HG02981 (cell line): ENCODE measurements at regions not wholly inside any gene's neighbourhood (a gene's known extent, or its start where the extent isn't known, plus 50 kb on each side); places are given as distances from the start of the nearest gene placed in this dataset.

Experiments
- ATAC-seq: cut with Tn5 transposase; IDR thresholded peaks from one replicate; pipeline ENCODE4 v1.9.1; 2021; ENCODE audit warnings: mild to moderate bottlenecking, moderate library complexity; ENCODE audit not compliant: unreplicated experiment

- no peak for ATAC-seq
These were observed 1430.7 kb downstream of the BRD1 start for GRCh38 chr22:48396785-48397530.

DNA sequence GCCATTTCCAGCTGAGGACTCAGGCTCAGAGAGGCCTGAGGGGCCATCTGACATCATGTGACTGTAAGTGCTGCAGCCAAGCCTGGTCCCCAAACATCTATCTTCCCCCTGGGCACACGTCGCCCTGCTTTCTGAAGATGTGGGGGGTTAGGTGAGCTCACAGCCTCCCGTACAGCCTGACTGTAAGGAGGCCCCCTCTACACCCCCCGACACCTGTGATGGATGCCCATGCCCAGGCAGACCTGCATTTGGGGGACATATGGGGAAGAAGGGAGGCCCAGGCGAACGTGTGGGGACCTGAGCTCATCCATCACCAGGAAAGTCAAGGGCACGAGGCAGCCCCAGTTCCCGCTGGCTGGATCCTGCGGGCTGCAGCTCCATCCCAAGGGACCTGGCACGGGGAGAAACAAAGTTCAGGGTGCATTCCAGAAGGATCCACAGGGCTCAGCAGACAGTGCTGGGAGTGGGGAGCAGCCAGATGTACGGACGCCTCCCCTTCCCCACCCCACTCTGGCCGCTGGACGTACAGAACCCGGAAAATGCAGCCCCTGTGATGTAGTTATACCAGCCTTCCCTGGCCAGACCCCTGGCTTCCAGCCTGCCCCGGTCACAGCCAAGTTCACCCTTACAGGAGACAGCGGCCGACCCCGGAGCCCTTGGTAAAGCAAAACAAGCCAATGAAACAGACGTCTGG, 1431.4 kb downstream of the BRD1 start:
- ATAC-seq: no peak

- no peak for ATAC-seq
These were observed 1432.5 kb downstream of the BRD1 start for GRCh38 chr22:48395201-48395600.

GRCh38 chr22:48394787-48395186, 1432.9 kb downstream of the BRD1 start:
- no peak for ATAC-seq

DNA sequence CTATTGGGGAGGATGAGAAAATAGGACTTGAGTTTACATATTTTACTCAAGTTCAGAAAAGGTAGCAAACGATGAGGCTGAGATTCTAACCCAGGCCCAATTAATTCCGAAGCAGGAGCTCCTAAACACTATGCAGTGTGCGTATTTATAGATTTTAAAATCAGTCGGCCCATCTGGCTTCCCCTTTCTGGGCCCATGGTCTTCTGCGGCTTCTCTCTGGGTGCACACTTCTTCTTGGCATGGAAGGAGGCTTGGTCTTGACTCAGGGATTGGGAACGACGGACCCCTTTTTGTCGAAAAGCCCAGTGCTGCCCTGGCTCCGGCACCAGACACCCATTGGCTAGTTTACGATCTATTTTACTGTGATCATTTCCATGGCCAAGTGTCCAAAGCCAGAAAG, 1433.8 kb downstream of the BRD1 start:
- ATAC-seq: no peak

- ATAC-seq: no peak
These were observed 1434.7 kb downstream of the BRD1 start for GRCh38 chr22:48393041-48393370.

- ATAC-seq: no peak
These were observed 1435.9 kb downstream of the BRD1 start for GRCh38 chr22:48391820-48392219.

GRCh38 chr22:48391171-48391711, 1436.4 kb downstream of the BRD1 start:
- ATAC-seq: no peak

GRCh38 chr22:48389916-48390315, 1437.8 kb downstream of the BRD1 start:
- ATAC-seq: no peak

GRCh38 chr22:48382197-48382596, 1445.5 kb downstream of the BRD1 start:
- no peak for ATAC-seq

DNA sequence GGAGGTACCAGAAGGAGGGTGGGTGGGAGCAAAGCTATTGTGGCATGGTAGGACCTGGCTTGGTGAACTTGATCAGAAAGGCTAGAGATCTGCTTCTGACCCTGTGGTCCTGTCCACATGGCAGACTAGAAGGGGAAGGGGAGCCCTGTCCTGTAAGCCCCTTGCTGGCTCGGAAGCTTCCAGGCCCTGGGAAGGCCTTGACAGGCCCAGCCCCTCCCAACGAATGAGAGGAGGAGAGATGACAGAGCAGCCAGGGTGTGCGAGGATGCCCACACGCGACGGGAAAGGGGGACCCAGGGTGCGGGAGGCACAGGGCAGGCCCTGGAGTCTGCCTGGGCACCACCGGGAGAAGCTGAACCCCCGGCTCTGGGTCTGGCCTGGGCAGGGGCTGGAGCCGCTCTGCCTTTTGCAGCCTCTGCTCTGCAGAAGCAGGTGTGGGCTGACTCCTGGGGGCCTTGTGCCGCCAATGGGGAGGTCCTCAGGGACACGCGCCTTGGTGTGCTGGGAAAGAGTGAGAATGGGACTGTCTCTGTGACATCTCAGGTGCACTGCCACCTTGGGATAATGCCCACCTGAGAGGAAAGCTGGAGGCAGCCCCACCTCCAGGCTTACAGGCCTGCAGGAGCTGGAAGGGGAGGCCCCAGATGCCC, 1447.5 kb downstream of the BRD1 start:
- no peak for ATAC-seq

DNA sequence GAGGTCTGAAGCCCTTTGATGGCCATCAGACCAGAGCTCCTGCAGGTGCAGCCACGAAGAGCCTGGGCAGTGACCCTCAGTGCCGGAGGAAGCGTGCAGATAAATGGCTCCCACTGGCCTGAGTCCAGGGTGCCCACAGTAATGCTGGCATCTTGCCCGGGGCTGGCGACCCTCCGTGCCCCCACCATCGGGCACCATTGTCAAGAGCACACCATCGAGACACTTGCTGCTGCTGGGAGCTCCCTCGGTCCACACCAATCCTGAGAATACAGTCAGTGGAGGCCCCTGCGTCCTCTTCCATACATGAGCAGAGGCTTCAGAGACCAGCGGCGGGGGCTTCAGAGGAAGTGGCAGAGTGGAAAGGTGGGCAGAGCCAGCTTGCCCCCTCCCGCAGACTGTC, 1448.3 kb downstream of the BRD1 start:
- ATAC-seq: no peak

- ATAC-seq: no peak
These were observed 1449.0 kb downstream of the BRD1 start for GRCh38 chr22:48378673-48379072.

- no peak for ATAC-seq
These were observed 1450.5 kb downstream of the BRD1 start for GRCh38 chr22:48376936-48377712.

GRCh38 chr22:48376428-48376827, 1451.2 kb downstream of the BRD1 start:
- ATAC-seq: no peak

DNA sequence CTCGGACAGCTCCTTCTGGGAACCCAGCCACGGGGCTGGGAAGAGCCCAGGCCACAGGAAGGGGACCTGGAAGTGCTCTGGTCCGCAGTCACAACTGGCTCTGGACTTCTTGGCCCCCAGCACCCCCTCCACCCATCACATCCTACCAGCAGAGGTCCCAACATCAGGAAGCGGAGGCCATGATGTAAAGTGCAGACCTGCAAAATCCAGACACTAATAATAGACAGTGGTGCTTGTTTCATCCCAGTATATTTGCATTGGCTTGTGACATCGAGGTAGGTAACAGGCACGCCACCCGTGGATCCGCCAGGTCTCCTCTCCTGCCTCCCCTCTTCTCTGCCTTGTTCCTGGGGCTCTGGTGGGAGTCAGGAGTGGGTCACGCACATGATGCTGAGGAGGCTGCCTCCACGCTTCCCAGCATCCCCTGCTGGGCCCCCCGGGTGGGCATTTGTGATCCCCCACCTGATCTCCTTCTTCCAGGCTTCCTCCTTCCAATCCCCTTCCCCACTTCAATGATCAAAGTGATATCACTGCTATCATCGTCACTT, 1454.0 kb downstream of the BRD1 start:
- ATAC-seq: no peak

DNA sequence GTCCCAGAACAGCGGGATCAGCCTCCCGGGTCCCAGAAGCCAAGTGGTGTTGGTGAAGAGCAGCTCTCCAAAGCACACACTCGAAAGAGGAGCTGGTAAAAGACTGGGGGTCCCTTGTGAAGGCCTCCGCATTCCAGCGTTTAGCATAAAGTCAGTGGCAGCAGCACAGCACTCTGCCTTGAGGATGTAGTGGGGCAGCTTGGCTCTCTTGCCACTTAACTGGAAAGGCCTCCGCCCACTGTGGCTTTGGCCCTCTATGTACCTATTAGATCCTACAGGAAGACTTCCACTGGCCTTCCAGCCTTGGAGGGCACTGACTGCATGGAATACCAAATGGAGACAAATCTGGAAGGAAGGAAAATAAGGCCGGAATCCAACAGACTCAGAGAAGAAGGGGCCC, 1455.3 kb downstream of the BRD1 start:
- ATAC-seq: no peak

- no peak for ATAC-seq
These were observed 1456.3 kb downstream of the BRD1 start for GRCh38 chr22:48371391-48371790.

GRCh38 chr22:48370508-48371325, 1457.0 kb downstream of the BRD1 start:
- no peak for ATAC-seq
